NCI-H82 (cell line): ENCODE measurements at regions not wholly inside any gene's neighbourhood (a gene's known extent, or its start where the extent isn't known, plus 50 kb on each side); places are given as distances from the start of the nearest gene placed in this dataset.

Experiments
- DNase-seq: peaks from one replicate; lab custom pipeline; 2025; lab: John Stamatoyannopoulos, UW

- DNase-seq = no peak
These were observed 179.6 kb downstream of the CSNK2A3 start for GRCh38 chr11:11173316-11174025.

GRCh38 chr11:11171854-11172253, 181.2 kb downstream of the CSNK2A3 start:
- peak; percentile 22 for DNase-seq

- no peak for DNase-seq
These were observed 181.8 kb downstream of the CSNK2A3 start for GRCh38 chr11:11171285-11171684.

DNA sequence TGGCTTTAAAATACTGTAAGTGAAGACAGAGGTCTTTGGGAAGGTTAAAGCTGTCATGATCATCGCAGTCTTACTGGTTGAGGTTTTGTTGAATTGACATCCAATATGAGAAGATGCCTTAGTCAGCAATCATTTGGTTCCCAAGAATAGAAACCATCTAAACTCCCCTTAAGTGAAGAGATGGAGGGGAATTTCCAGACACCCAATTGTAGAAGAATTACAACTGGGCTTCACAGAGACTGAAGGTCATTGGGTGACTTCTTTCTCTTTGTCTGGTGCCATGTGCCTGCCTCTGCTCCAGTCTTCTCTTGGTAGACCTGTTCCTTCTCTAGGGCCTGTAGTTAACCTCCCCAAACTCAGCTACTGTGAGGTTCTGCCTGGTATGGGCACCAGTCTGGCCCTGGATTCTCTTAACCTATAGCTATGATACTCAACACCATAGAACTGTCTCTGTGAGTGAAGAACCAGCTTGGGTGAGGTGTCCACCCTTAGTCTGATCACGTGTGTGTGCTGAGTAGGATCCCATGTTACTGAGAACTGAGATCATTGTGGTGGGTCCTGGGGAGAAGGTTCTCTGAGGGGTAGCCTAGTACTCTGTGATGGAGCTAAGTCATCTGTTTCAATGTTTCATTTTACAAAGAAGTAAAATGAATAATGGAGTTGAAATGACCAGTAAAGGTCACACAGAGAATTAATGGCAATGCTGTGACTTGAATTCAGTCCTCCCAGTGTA, 182.5 kb downstream of the CSNK2A3 start:
- DNase-seq = no peak

- no peak for DNase-seq
These were observed 183.2 kb downstream of the CSNK2A3 start for GRCh38 chr11:11169715-11170351.

GRCh38 chr11:11167806-11168205, 185.2 kb downstream of the CSNK2A3 start:
- no peak for DNase-seq

DNA sequence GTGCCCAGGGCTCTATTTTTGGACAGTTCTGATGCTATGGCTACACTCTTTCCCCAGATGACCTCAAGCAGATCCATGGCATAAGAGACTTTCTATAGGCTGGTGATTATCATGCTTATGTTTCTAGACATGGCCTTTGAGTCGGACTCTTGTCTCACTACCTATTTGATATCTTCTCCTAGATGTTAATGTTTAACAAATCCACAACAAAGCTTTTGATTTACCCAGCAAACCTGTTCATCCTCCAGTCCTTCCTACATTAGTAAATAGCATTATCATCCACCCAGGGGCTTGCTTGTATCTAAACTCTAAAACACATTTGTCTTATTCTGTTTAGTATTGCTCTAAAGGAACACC, 188.7 kb downstream of the CSNK2A3 start:
- DNase-seq = no peak

GRCh38 chr11:11163669-11164333, 189.2 kb downstream of the CSNK2A3 start:
- DNase-seq = no peak

- DNase-seq = peak; percentile 0
These were observed 189.8 kb downstream of the CSNK2A3 start for GRCh38 chr11:11163236-11163635.

DNA sequence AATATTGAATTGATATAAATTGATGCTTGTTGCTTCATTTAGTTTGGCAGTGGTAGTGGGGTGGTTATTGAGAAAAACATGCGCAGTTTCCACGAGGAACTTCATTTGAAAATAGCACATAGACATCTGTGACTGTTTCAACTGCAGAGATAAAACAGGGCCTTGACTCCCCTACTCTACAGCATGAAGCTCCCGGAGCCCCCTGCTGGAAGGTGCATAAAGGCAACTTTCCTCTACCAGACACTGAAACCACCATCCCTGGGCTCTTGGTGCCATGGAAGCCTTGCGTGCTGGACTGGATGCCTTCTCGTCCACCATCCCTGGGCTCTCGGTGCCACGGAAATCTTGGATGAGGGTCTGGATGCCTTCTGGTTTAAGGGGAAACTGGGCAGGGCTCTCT, 195.9 kb downstream of the CSNK2A3 start:
- DNase-seq = peak; percentile 44

GRCh38 chr11:11155962-11156815, 196.9 kb downstream of the CSNK2A3 start:
- peak; percentile 11 for DNase-seq

GRCh38 chr11:11152877-11153276, 200.2 kb downstream of the CSNK2A3 start:
- no peak for DNase-seq

GRCh38 chr11:11149671-11150459, 203.2 kb downstream of the CSNK2A3 start:
- no peak for DNase-seq

- DNase-seq = no peak
These were observed 204.5 kb downstream of the CSNK2A3 start for GRCh38 chr11:11148596-11148995.

GRCh38 chr11:11148104-11148509, 204.9 kb downstream of the CSNK2A3 start:
- peak; percentile 0 for DNase-seq

DNA sequence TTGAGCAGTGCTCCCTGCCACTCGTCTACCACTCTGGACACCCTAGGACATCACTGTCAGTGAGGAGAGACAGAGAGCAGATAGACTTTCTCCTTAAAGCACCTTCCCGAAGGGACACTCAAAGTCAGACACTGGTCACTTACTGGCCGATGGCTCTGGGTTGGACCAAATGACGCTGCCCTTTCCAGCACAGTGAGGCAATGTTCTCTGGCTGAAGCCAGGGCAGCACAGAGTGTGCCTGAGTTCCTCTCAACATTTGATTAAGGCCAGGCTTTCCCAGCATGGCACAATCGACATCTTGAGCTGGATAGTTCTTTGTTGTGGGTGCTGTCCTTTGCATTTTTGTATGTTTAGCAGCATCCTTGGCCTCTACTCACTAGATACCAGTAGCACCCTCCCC, 206.2 kb downstream of the CSNK2A3 start:
- DNase-seq = no peak

- DNase-seq = no peak
These were observed 209.2 kb downstream of the CSNK2A3 start for GRCh38 chr11:11143849-11144248.

DNA sequence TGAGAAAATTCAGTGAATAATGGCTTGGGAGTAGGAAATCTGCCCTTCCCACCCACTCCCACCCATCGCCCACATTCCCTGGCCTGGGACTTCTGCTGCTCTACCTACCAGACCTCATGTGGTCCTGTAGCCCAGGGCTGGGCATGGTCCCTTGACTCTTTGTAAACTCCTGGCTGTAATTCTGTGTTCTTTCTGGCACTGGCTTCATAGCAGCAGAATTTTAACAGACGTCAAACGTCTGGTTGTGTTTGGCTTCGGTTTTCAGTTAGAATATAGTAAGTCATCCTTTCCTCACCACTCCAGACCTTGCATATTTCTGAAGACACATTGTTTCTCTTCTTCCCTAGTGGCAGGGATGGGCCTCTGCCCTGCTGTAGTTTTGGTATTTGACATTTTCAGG, 210.6 kb downstream of the CSNK2A3 start:
- DNase-seq = no peak

DNA sequence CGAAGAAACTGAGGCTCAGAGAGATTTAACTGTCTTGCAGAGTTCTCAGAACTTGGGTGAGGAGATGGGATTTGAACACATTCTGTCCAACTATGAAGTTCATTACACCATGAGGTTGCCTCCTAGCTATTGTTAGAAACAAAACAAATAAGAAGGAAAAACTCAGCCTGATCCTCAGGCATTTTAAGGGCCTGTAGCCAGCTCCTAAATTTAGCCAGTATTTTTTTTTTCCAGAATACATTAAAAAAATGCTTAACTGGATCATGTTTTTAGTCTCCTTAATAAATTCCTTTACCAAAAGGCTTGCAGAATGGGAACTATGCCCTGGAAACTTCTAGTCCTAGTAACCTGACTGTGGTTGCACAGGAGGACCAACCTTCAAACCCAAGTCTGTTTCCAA, 212.0 kb downstream of the CSNK2A3 start:
- DNase-seq = no peak

- no peak for DNase-seq
These were observed 212.5 kb downstream of the CSNK2A3 start for GRCh38 chr11:11140510-11140909.

DNA sequence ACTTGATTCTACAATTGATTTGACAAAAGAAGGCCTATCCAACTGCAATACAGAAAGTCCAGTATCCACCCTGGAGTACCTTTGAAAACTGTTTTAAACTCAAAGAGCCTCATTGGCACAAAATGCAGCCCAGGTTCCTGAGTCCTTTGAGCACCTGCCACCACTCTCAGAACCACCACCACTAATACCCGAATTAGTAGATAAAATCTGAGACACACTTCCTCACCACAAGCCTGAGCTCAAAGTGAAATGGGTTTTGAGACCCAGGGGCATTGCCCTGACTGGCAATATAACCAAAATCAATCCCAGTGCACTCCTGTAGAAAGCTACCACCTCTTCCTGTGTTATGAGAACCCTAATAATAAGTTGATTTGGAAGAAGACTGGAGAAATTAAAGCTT, 215.7 kb downstream of the CSNK2A3 start:
- DNase-seq = no peak
